ENCODE measurements at regions not wholly inside any gene's neighbourhood (a gene's known extent, or its start where the extent isn't known, plus 50 kb on each side); places are given as distances from the start of the nearest gene placed in this dataset.

GRCh38 chr4:152022543-152022942 lies 261.7 kb upstream of the GATB start:
- no peak for TF ChIP-seq POLR2AphosphoS5 (IDR thresholded peaks at IDR 0.05; ENCODE audit: low read depth, low read length)
- TF ChIP-seq REST (IDR thresholded peaks at IDR 0.05; ENCODE audit: insufficient read depth in 1 of 2, low read depth in 2 of 2, low read length in 2 of 2): no peak
- no peak for TF ChIP-seq SIN3A (IDR thresholded peaks at IDR 0.05; ENCODE audit: borderline replicate concordance, insufficient read depth, low read length)
- TF ChIP-seq TAF1 (IDR thresholded peaks at IDR 0.05; ENCODE audit: borderline replicate concordance, insufficient read depth, low read length): no peak
- no peak for TF ChIP-seq FOXP2 (optimal IDR thresholded peaks at IDR 0.05; ENCODE audit: borderline replicate concordance, extremely low read depth, extremely low read length, insufficient read depth)

Data from PFSK-1 (cell line).